ENCODE measurements at regions not wholly inside any gene's neighbourhood (a gene's known extent, or its start where the extent isn't known, plus 50 kb on each side); places are given as distances from the start of the nearest gene placed in this dataset.

DNA sequence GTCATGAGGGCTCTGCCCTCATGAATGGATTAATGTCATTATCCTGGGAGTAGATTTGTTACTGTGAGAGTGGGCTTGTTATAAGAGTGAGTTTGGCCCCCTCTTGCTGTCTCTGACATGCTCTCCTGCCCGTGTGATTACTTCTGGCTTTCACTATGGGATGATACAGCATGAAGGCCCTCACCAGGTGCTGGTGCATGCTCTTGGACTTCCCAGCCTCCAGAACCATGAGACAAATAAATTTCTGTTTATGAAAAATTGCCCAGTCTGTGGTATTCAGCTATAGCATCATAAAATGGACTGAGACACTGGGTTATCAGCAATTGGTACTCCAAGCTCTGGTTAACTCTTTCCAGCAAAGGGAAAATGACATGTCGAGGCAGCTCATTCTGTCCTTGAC is 76.2 kb upstream of the MAP3K7 start:
- ATAC-seq (no peak), FAIRE-seq (no peak), DNase-seq (ENCODE audit: low read depth, low spot score) (no peak)
- no peak for TF ChIP-seq SIN3A (IDR thresholded peaks at IDR 0.05; ENCODE audit: low read depth, low read length)
- TF ChIP-seq GABPA (IDR thresholded peaks at IDR 0.05; ENCODE audit: low read depth) = no peak
- no peak for TF ChIP-seq EZH2 (IDR thresholded peaks at IDR 0.05; ENCODE audit: borderline replicate concordance, control insufficient read depth, low read depth, low read length)
- TF ChIP-seq HDAC2 (IDR thresholded peaks at IDR 0.05) = no peak
- TF ChIP-seq GATAD2B (conservative IDR thresholded peaks at IDR 0.05; ENCODE audit: low read depth) = no peak
- TF ChIP-seq SREBF2 (IDR thresholded peaks at IDR 0.05; ENCODE audit: low read length) = no peak
- no peak for TF ChIP-seq TCF12 (IDR thresholded peaks at IDR 0.05; ENCODE audit: low read depth, low read length)
- TF ChIP-seq, protein P1, sequence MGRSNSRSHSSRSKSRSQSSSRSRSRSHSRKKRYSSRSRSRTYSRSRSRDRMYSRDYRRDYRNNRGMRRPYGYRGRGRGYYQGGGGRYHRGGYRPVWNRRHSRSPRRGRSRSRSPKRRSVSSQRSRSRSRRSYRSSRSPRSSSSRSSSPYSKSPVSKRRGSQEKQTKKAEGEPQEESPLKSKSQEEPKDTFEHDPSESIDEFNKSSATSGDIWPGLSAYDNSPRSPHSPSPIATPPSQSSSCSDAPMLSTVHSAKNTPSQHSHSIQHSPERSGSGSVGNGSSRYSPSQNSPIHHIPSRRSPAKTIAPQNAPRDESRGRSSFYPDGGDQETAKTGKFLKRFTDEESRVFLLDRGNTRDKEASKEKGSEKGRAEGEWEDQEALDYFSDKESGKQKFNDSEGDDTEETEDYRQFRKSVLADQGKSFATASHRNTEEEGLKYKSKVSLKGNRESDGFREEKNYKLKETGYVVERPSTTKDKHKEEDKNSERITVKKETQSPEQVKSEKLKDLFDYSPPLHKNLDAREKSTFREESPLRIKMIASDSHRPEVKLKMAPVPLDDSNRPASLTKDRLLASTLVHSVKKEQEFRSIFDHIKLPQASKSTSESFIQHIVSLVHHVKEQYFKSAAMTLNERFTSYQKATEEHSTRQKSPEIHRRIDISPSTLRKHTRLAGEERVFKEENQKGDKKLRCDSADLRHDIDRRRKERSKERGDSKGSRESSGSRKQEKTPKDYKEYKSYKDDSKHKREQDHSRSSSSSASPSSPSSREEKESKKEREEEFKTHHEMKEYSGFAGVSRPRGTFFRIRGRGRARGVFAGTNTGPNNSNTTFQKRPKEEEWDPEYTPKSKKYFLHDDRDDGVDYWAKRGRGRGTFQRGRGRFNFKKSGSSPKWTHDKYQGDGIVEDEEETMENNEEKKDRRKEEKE (IDR thresholded peaks at IDR 0.05) = no peak
- no peak for TF ChIP-seq SMAD1 (IDR thresholded peaks at IDR 0.05; ENCODE audit: low read depth, partially characterized antibody)
- no peak for TF ChIP-seq CREB1 (IDR thresholded peaks at IDR 0.05; ENCODE audit: low read depth)
- no peak for TF ChIP-seq HDAC6 (IDR thresholded peaks at IDR 0.05; ENCODE audit: unreplicated experiment)
- TF ChIP-seq SMARCA5 (IDR thresholded peaks at IDR 0.05) = no peak
- H3K36me3 ChIP-seq (ENCODE audit: control insufficient read depth in 2 of 2, insufficient read depth in 2 of 2, low read length in 1 of 2) = no peaks in the 10 kb centered on the region
- no peaks in the 10 kb centered on the region; the same call in 2 of the 3 replicates for H3K9me3 ChIP-seq (replicated peaks; ENCODE audit: control insufficient read depth, insufficient read depth, low read length)
- ChIA-PET RAD21 (ENCODE audit: unreplicated experiment) (no interaction called here), POLR2A (no interaction called here), SMC1A (ENCODE audit: uncharacterized antibody, unreplicated experiment) (interaction anchor here (1.8 kb wide), 1 partner anchor 44 kb away, joined by 8 read pairs; no protein-coding TSS in a partner anchor), CTCF (no interaction called here)
- H4K20me1 ChIP-seq (ENCODE audit: control insufficient read depth, insufficient read depth) = no peaks in the 10 kb centered on the region
- 0% methylated on average over 2 of the region's 2 CpGs for WGBS (ENCODE audit: insufficient coverage, insufficient replicate concordance, low lambda C conversion rate, missing lambda C conversion rate)
- H3K27ac ChIP-seq (ENCODE audit: control insufficient read depth, insufficient read depth) = no peak overlapping the region
- no peaks in the 10 kb centered on the region for H3K27me3 ChIP-seq (replicated peaks in 1 of 2; ENCODE audit: control insufficient read depth in 2 of 2, insufficient read depth in 2 of 2, low read length in 1 of 2)
- no peak overlapping the region for H3K4me2 ChIP-seq (ENCODE audit: control insufficient read depth, insufficient read depth)
- no TSS peak for BruUV-seq (replicated peaks)
- no peaks in the 10 kb centered on the region for H3K4me1 ChIP-seq (ENCODE audit: control insufficient read depth, insufficient read depth, low read length)
- H3K4me3 ChIP-seq = no peak overlapping the region
- no peak overlapping the region for H3K9ac ChIP-seq (ENCODE audit: control insufficient read depth, insufficient read depth, low read length)
- no peak overlapping the region for H2AFZ ChIP-seq (ENCODE audit: control insufficient read depth, low read depth, low read length)
- intact Hi-C loops (cut with micrococcal nuclease; ENCODE audit: unreplicated experiment) = no loop called here
- in situ Hi-C loops (cut with MboI) = no loop called here
- no peaks in the 10 kb centered on the region for H3K79me2 ChIP-seq (ENCODE audit: control insufficient read depth, insufficient read depth, low read length)

Measured in GM12878 (cell line).